ENCODE measurements at regions not wholly inside any gene's neighbourhood (a gene's known extent, or its start where the extent isn't known, plus 50 kb on each side); places are given as distances from the start of the nearest gene placed in this dataset.

DNA sequence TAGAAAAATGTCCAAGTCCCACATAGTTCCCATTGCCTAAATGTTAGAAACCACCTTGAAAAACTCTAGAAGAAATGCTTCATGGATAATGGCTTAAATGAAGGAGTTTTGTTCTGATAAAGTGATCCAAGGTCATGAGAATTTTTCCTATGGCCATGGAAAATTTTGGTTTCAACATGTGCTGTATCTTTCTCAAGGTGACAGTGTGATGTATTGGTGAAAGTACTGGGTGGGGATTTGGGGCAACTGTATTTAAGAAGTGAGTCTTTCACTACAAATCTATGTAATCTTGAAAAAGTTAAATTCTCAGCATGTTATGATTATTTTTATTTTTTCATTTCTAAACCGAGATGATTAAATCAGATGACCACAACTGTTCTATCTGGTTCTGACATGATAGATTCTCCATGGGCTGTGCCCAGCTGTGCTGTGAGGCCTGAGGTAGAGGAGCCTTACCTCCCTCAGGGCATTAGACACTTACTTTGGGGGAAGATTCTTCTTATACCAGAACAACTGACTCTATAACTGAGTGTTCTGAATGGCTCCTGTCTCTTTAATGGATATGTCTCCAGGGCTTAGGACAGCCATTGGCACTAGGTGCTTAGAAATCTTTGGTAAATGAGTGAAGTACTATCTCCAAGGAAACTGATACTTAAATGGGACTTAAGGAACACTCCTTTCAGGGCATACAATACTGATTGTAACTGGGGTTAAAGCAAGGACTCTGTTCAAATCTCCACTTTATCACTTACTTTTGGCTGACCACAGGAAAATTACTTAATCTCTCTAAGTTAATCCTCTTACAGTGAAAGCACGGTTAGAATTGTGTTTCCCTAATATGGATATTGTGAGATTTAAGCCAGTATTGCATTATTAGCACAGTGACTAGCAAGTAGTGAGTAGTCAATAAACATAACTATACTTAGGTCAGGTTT is 397.4 kb upstream of the MEF2C start:
- no peak for DNase-seq

DNA sequence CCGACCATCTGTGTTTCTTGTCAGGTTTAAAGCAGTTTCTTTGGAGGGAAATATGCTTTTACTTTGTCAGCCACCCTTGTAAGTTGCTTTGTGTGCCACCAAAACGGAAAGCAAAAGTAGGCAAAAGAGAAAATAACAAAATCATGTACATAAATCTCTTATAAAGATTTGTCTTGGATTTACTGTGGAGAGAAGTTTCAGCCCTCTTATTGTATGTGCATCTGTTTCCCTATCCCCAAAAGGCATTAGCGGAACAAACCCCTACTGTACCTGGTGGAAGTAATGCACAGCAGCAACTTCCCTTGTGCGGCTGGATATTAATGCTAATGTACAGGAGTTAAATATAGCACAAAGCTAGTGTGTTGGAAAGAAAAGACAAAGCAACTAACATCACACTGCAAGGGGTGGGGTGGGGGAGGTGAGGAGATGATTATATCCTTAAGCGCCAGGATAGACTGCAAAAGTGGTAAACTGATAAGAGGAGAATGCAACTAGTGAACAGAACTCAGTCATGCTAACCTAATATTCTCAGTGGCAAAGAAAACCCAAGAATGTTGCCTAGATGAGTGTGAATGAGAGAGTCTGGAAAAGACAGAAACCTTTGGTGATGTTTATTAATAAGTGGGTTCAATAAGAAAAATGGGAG is 396.5 kb upstream of the MEF2C start:
- DNase-seq, result no peak

DNA sequence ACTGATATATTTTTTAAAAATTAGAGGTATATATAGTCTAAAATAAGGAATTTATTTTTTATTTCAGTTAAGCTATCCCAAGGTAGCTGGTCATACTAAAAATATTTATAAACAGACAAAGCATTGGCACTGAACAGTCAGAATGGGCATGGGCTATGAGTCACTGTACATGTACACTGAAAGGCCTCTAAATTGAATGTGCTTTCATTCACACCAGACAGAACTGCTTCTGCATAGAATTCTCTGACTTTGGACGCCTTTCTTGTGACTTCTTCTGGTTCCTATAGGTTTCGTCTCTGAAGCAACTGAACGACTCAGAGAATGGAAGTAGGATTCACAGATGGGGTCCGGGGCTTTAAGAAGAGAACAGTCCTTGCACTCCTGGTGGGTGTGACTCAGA is 394.8 kb upstream of the MEF2C start:
- no peak for DNase-seq

DNA sequence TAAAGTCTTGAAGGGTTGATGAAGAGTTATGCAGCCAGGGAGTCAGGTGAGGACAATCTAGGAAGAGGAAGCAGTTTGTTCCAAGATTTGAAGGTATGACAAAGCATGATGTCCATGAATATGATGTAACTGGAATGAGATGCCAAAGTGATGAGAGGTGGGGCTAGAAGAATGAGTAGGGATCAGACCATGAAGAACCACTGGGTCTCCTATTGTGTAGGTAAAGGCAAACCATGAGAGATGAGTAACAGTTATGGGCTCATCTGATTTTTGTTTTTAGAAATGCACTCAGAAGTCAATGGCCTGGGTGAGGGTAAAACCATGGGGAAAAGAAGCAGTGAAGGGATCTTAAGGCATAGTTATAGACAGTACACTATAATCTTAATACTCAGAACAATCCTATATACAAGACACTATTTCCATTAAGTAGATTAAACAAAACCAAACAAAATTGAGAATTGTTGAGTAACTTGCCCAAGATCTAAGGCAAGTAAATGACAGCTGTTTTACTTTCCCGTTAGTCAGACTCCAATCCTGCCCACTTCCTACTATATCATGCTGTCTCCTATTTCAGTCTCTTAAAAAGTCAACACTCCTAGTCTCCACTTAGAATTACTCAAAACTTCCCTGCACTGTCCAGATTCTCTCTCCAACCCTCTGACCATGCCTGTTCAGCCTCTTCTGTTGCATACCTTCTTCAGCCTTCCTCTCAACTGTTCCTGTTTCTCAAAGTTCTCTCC is 393.8 kb upstream of the MEF2C start:
- DNase-seq, result no peak

- no peak for DNase-seq
Measured at GRCh38 chr5:89275066-89275855, 392.3 kb upstream of the MEF2C start.

- no peak for DNase-seq
Measured at GRCh38 chr5:89273289-89273688, 390.3 kb upstream of the MEF2C start.

- no peak for DNase-seq
Measured at GRCh38 chr5:89270901-89271300, 387.9 kb upstream of the MEF2C start.

- DNase-seq, result no peak
Measured at GRCh38 chr5:89269721-89270120, 386.7 kb upstream of the MEF2C start.

- no peak for DNase-seq
Measured at GRCh38 chr5:89268460-89268859, 385.5 kb upstream of the MEF2C start.

GRCh38 chr5:89267788-89268187 is 384.8 kb upstream of the MEF2C start:
- no peak for DNase-seq

GRCh38 chr5:89265511-89266179 is 382.7 kb upstream of the MEF2C start:
- DNase-seq, result no peak

GRCh38 chr5:89263846-89264245 is 380.9 kb upstream of the MEF2C start:
- no peak for DNase-seq

GRCh38 chr5:89262030-89262429 is 379.0 kb upstream of the MEF2C start:
- no peak for DNase-seq

- DNase-seq, result no peak
Measured at GRCh38 chr5:89260254-89260653, 377.3 kb upstream of the MEF2C start.

- no peak for DNase-seq
Measured at GRCh38 chr5:89255845-89256463, 373.0 kb upstream of the MEF2C start.

DNA sequence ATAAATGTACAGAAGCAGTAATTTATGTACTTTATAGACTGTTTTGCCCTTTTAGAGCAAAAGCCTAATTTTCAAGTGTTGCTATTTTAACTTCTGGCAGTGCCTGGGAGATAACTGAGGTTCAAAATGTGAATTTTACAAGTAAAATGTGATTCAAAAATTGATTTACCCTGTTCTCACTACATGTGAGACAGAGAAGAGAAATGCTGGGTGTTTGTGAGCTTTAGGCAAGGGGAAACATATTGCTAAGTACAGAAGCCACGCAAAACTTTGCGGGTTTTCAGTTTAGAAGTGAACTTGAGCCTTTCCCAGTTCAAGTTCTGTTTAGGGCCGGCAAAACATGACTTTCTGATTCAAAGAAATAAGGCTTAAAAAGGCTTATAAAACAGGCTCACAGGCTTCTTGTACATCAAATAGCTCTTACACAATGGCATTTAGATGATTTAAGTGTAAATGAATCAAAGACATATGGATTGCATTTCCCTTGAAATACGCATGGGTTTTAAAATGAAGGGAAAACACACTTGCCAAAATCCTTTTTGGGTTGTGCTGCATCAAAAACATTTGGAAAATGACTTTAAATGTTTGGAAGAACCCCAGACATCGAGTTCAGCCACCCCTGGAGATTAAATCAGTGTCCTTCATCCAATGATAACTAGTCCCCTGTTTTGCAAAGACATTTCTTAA is 370.8 kb upstream of the MEF2C start:
- no peak for DNase-seq

DNA sequence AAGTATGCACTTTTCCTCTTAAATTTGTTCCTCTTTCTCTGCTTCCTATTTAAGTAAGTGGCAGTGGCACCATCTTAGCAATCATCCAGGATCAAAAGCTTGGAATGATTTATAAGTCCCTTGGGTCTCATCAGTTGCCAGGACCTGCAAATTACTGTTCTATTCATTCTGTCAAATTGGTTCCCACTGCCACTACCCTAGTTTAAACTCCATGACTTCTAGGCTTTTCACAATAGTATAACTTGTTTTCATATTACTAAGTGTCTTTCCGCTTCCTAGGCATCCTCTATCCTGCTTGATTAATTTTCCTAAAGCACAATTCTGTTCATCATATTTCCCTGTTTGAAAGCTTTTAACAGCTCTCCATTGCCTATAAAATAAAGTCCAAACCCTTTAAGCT is 363.9 kb upstream of the MEF2C start:
- no peak for DNase-seq

DNA sequence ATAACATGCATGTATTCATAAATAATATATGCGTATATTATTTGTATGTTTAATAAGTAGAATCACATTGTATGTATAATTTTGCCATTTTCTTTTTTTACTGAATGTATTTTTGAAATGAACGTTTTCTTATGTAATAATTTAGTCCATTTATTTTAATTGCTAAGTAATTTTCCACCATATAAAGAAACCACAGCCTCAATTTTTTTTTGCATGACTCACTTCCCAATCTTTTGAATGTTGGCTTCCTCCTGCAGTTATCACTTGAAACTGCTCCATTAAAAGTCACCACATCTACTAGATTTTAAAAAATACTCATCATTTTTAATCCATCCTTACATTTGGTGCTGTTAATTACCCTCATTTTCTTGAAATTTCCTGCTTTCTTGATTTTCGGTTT is 363.3 kb upstream of the MEF2C start:
- no peak for DNase-seq

GRCh38 chr5:89243611-89244010 is 360.6 kb upstream of the MEF2C start:
- no peak for DNase-seq

- DNase-seq, result no peak
Measured at GRCh38 chr5:89241186-89241585, 358.2 kb upstream of the MEF2C start.

DNA sequence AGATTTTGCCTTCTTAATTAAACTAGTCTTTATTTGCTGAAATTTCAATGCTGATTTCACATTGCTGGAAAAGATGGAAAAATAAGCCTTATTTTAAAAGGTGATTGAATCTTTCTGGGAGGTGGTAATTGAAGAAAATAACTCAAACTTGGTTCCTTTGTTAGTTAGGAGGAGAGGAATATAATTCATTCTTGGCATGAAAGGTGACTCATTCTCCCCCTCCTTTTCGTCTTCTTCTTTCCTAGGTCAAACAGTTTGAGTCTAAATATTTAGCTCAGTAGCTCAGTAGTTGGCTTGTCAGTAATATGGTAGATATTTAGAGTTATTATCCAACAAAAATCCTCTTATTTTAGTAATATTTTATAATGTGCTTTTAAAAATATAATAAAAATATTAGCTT is 353.9 kb upstream of the MEF2C start:
- no peak for DNase-seq
